HG02678 (cell line): ENCODE measurements at regions not wholly inside any gene's neighbourhood (a gene's known extent, or its start where the extent isn't known, plus 50 kb on each side); places are given as distances from the start of the nearest gene placed in this dataset.

Experiments used
- ATAC-seq: cut with Tn5 transposase; IDR thresholded peaks from one replicate; pipeline ENCODE4 v1.9.1; 2021; ENCODE audit warnings: mild to moderate bottlenecking, moderate library complexity; ENCODE audit not compliant: unreplicated experiment

- ATAC-seq = no peak
These were observed 986.4 kb downstream of the AACS start for GRCh38 chr12:126051611-126052107.

- ATAC-seq = no peak
These were observed 990.3 kb downstream of the AACS start for GRCh38 chr12:126055521-126055920.

GRCh38 chr12:126061777-126062176, 996.5 kb downstream of the AACS start:
- no peak for ATAC-seq

- ATAC-seq = no peak
These were observed 998.8 kb downstream of the AACS start for GRCh38 chr12:126064028-126064427.

- ATAC-seq = no peak
These were observed 1002.5 kb downstream of the AACS start for GRCh38 chr12:126067626-126068329.

GRCh38 chr12:126069549-126070165, 1004.4 kb downstream of the AACS start:
- ATAC-seq = peak; percentile 57

- ATAC-seq = no peak
These were observed 1011.3 kb downstream of the AACS start for GRCh38 chr12:126076515-126076914.

- ATAC-seq = no peak
These were observed 1018.7 kb downstream of the AACS start for GRCh38 chr12:126083926-126084325.

- no peak for ATAC-seq
These were observed 1019.2 kb downstream of the AACS start for GRCh38 chr12:126084480-126084879.

GRCh38 chr12:126086242-126086641, 1021.0 kb downstream of the AACS start:
- no peak for ATAC-seq

GRCh38 chr12:126087692-126088091, 1022.5 kb downstream of the AACS start:
- no peak for ATAC-seq

- no peak for ATAC-seq
These were observed 1028.7 kb downstream of the AACS start for GRCh38 chr12:126093908-126094307.

- no peak for ATAC-seq
These were observed 1030.7 kb downstream of the AACS start for GRCh38 chr12:126095748-126096510.

- ATAC-seq = no peak
These were observed 1041.5 kb downstream of the AACS start for GRCh38 chr12:126106706-126107105.

- ATAC-seq = no peak
These were observed 1042.4 kb downstream of the AACS start for GRCh38 chr12:126107659-126108058.

- no peak for ATAC-seq
These were observed 1043.0 kb downstream of the AACS start for GRCh38 chr12:126108247-126108646.

GRCh38 chr12:126112141-126112540, 1046.9 kb downstream of the AACS start:
- no peak for ATAC-seq

GRCh38 chr12:126112849-126113248, 1047.6 kb downstream of the AACS start:
- ATAC-seq = no peak

- no peak for ATAC-seq
These were observed 1049.2 kb downstream of the AACS start for GRCh38 chr12:126114441-126114840.

- ATAC-seq = no peak
These were observed 1052.3 kb downstream of the AACS start for GRCh38 chr12:126117502-126117901.

GRCh38 chr12:126139355-126139754, 1074.1 kb downstream of the AACS start:
- ATAC-seq = no peak

- no peak for ATAC-seq
These were observed 1079.4 kb downstream of the AACS start for GRCh38 chr12:126144603-126145002.
